Lung (tissue), 11 donors: ENCODE measurements at regions not wholly inside any gene's neighbourhood (a gene's known extent, or its start where the extent isn't known, plus 50 kb on each side); places are given as distances from the start of the nearest gene placed in this dataset.

Source experiments
- ATAC-seq: fragments of 200-7000 bp; cut with Tn5 transposase; one replicate; pipeline ENCODE4 v1.9.1; 2020; ENCODE audit warnings: moderate number of reproducible peaks; ENCODE audit not compliant: insufficient read depth, low FRiP score
- DNase-seq, 3 donors: peaks; one replicate each; pipeline ENCODE4 v3.0.0-alpha.2; 2013 to 2017
- H3K27ac ChIP-seq, 2 donors: one replicate each; pipeline ENCODE4 v1.5.1; 2013; ENCODE audit warnings: mild to moderate bottlenecking in 2 of 2, moderate library complexity in 2 of 2, control low read depth in 1 of 2, inconsistent platforms in 1 of 2, low read depth in 1 of 2, low read length in 1 of 2
- H3K27me3 ChIP-seq, 3 donors: one replicate each; pipeline ENCODE4 v1.5.1; 2013; ENCODE audit warnings: low read length in 2 of 3; ENCODE audit not compliant: control insufficient read depth in 3 of 3, insufficient read depth in 3 of 3
- H3K36me3 ChIP-seq, 4 donors: one replicate each; pipeline ENCODE4 v1.5.1; 2013; ENCODE audit warnings: low read length in 4 of 4, mild to moderate bottlenecking in 1 of 4, moderate library complexity in 1 of 4; ENCODE audit not compliant: control insufficient read depth in 4 of 4, insufficient read depth in 4 of 4
- H3K4me1 ChIP-seq, 5 donors: one replicate each; pipeline ENCODE4 v1.5.1; 2013; ENCODE audit warnings: low read length in 5 of 5, mild to moderate bottlenecking in 2 of 5, moderate library complexity in 1 of 5; ENCODE audit not compliant: control insufficient read depth in 5 of 5, insufficient read depth in 5 of 5
- H3K4me3 ChIP-seq: one replicate; pipeline ENCODE4 v1.5.1; 2013; ENCODE audit warnings: mild to moderate bottlenecking, control low read depth, moderate library complexity
- H3K9ac ChIP-seq, 2 donors: one replicate each; pipeline ENCODE4 v1.5.1; 2013; ENCODE audit warnings: low read length in 2 of 2, control low read depth in 1 of 2; ENCODE audit not compliant: insufficient read depth in 1 of 2
- H3K9me3 ChIP-seq, 4 donors: one replicate each; pipeline ENCODE4 v1.5.1; 2013; ENCODE audit warnings: low read length in 3 of 4, mild to moderate bottlenecking in 1 of 4, moderate library complexity in 1 of 4; ENCODE audit not compliant: control insufficient read depth in 4 of 4, insufficient read depth in 3 of 4
- CTCF ChIP-seq: IDR thresholded peaks from 2 replicates; pipeline ENCODE4 v1.5.1; 2012; ENCODE audit warnings: mild to moderate bottlenecking; ENCODE audit errors: control extremely low read depth, extremely low read depth
- WGBS, 2 donors: extraction: QIAGEN DNeasy Blood & Tissue Kit; methylation state at CpG; one replicate each; pipeline ENCODE4 v1.1.7; 2013; 5-methylcytosine and 5-hydroxymethylcytosine counted together
- donor health status: control.
- donor health status: control.
- donor health status: Bipolar disorder and iron deficiency.
- donor health status: healthy.
- donor health status: DM: yes; HTN: yes; CAD: no.

- WGBS, 2 donors, result 70% methylated on average over 14 of the region's 14 CpGs
- Histone ChIP-seq H3K4me3 (no peak overlapping the region), H3K9ac (no peak overlapping the region), H3K27me3 (no peaks in the 10 kb centered on the region), H3K9me3 (peaks cover 0 to 3% (median 0%) of the 10 kb centered on the region in 4 donors), H3K36me3 (no peaks in the 10 kb centered on the region), H3K27ac (no peak overlapping the region), H3K4me1 (peaks cover 0 to 22% (median 15%) of the 10 kb centered on the region in 5 donors)
- ATAC-seq, result no peak
- no peak for DNase-seq
- TF ChIP-seq CTCF, result no peak
Measured at GRCh38 chr2:2845806-2846315, 514.8 kb upstream of the MYT1L start.

- no peak for ATAC-seq
- H3K9ac ChIP-seq, result no peak overlapping the region
- no peak overlapping the region for H3K4me3 ChIP-seq
- no peak overlapping the region for H3K27ac ChIP-seq
- no peak for DNase-seq
- WGBS, 2 donors, result 86 to 89% methylated on average over 11 of the region's 11 CpGs
- no peaks in the 10 kb centered on the region for H3K36me3 ChIP-seq
- H3K9me3 ChIP-seq, result peaks cover 0 to 3% (median 0%) of the 10 kb centered on the region in 4 donors
- H3K27me3 ChIP-seq, result no peaks in the 10 kb centered on the region
- peaks cover 0 to 22% (median 15%) of the 10 kb centered on the region in 5 donors for H3K4me1 ChIP-seq
- TF ChIP-seq CTCF, result no peak
Measured at GRCh38 chr2:2845267-2845666, 514.2 kb upstream of the MYT1L start.

GRCh38 chr2:2843969-2844548, 513.0 kb upstream of the MYT1L start:
- H3K36me3 ChIP-seq, result no peaks in the 10 kb centered on the region
- H3K27me3 ChIP-seq, result no peaks in the 10 kb centered on the region
- 90 to 94% methylated on average over 11 of the region's 11 CpGs for WGBS, 2 donors
- H3K4me3 ChIP-seq, result no peak overlapping the region
- DNase-seq (peak in 1 of 3 donors; percentile 17), ATAC-seq (no peak)
- peaks cover 0 to 3% (median 0%) of the 10 kb centered on the region in 4 donors for H3K9me3 ChIP-seq
- no peak overlapping the region for H3K27ac ChIP-seq
- TF ChIP-seq CTCF, result no peak
- peaks cover 0 to 22% (median 15%) of the 10 kb centered on the region in 5 donors for H3K4me1 ChIP-seq
- H3K9ac ChIP-seq, result no peak overlapping the region
